Esophagus muscularis mucosa (tissue), 4 donors: ENCODE measurements at regions not wholly inside any gene's neighbourhood (a gene's known extent, or its start where the extent isn't known, plus 50 kb on each side); places are given as distances from the start of the nearest gene placed in this dataset.

Source experiments
- DNase-seq: peaks from one replicate; pipeline ENCODE4 v3.0.0-alpha.2; 2017; ENCODE audit errors: extremely low spot score
- H3K27ac ChIP-seq, 4 donors: fragments of 200-600 bp; sonication (generic); replicated peaks in 1 of 4; 1 replicate in 3 of 4; 2 replicates in 1 of 4; pipeline ENCODE4 v1.5.1; 2016 to 2019; ENCODE audit warnings: mild to moderate bottlenecking in 1 of 4
- H3K27me3 ChIP-seq, 4 donors: fragments of 200-600 bp; sonication (generic); one replicate each; pipeline versions ENCODE4 v1.5.1 to v1.6.0; 2016 to 2019
- H3K36me3 ChIP-seq, 4 donors: fragments of 200-600 bp; sonication (generic); one replicate each; pipeline ENCODE4 v1.5.1; 2016 to 2019
- H3K4me1 ChIP-seq, 4 donors: fragments of 200-600 bp; sonication (generic); one replicate each; pipeline ENCODE4 v1.5.1; 2016 to 2019
- H3K4me3 ChIP-seq, 4 donors: fragments of 200-600 bp; sonication (generic); 1 replicate in 2 of 4; 2 replicates in 2 of 4; pipeline ENCODE4 v1.5.1; 2016 to 2019; ENCODE audit warnings: mild to moderate bottlenecking in 4 of 4, moderate library complexity in 1 of 4
- H3K9me3 ChIP-seq, 4 donors: fragments of 200-600 bp; sonication (generic); 1 replicate in 3 of 4; 2 replicates in 1 of 4; pipeline ENCODE4 v1.5.1; 2016 to 2019
- EP300 ChIP-seq: sonication (generic); formaldehyde crosslinking; IDR thresholded peaks from one replicate; pipeline ENCODE4 v1.6.1; 2017; ENCODE audit warnings: antibody characterized with exemption
- POLR2A ChIP-seq: fragments of 450-650 bp; IDR thresholded peaks from one replicate; pipeline ENCODE4 v1.6.1; 2017; ENCODE audit warnings: antibody characterized with exemption, moderate library complexity, mild to moderate bottlenecking, low read depth
- POLR2AphosphoS5 ChIP-seq, 2 donors: sonication (generic); formaldehyde crosslinking; IDR thresholded peaks; one replicate each; pipeline ENCODE4 v1.6.1; 2017; ENCODE audit warnings: antibody characterized with exemption in 2 of 2
- WGBS: methylation state at CpG from one replicate; pipeline ENCODE4 v1.1.5; 2018; 5-methylcytosine and 5-hydroxymethylcytosine counted together
- intact Hi-C: fragments of 100-400 bp; cut with DNase I; formaldehyde crosslinking; loops from one replicate; pipeline ENCODE4 v1.15.1; 2023
- TF ChIP-seq, protein P1 (sequence below), 3 experiments: fragments of 200-600 bp in 2 of 3; fragments of 450-650 bp in 1 of 3; sonication (generic) in 2 of 3; IDR thresholded peaks; one replicate each; pipeline ENCODE4 v1.5.1; 2017 to 2019; ENCODE audit warnings: antibody characterized with exemption in 3 of 3, mild to moderate bottlenecking in 2 of 3, moderate library complexity in 1 of 3

- TF ChIP-seq POLR2A: no peak
- TF ChIP-seq, protein P1, sequence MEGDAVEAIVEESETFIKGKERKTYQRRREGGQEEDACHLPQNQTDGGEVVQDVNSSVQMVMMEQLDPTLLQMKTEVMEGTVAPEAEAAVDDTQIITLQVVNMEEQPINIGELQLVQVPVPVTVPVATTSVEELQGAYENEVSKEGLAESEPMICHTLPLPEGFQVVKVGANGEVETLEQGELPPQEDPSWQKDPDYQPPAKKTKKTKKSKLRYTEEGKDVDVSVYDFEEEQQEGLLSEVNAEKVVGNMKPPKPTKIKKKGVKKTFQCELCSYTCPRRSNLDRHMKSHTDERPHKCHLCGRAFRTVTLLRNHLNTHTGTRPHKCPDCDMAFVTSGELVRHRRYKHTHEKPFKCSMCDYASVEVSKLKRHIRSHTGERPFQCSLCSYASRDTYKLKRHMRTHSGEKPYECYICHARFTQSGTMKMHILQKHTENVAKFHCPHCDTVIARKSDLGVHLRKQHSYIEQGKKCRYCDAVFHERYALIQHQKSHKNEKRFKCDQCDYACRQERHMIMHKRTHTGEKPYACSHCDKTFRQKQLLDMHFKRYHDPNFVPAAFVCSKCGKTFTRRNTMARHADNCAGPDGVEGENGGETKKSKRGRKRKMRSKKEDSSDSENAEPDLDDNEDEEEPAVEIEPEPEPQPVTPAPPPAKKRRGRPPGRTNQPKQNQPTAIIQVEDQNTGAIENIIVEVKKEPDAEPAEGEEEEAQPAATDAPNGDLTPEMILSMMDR (IDR thresholded peaks at IDR 0.05): no peak
- no peak for TF ChIP-seq EP300
- TF ChIP-seq POLR2AphosphoS5 (IDR thresholded peaks at IDR 0.05): no peak
Observed at GRCh38 chrX:124240422-124240821, 92.0 kb upstream of the TEX13D start.

GRCh38 chrX:124242131-124242530 lies 90.3 kb upstream of the TEX13D start:
- Histone ChIP-seq H3K27ac (peak overlapping the region; percentile 72 to 81 (median 79)), H3K27me3 (no peaks in the 10 kb centered on the region), H3K36me3 (no peaks in the 10 kb centered on the region), H3K9me3 (no peaks in the 10 kb centered on the region), H3K4me1 (peaks cover 0 to 52% (median 25%) of the 10 kb centered on the region in 4 donors), H3K4me3 (no peak overlapping the region)
- no peak for DNase-seq
- no peak for TF ChIP-seq POLR2A
- TF ChIP-seq POLR2AphosphoS5 (IDR thresholded peaks at IDR 0.05): peak in 1 of 2 donors; percentile 26
- no peak for TF ChIP-seq EP300
- 48% methylated on average over 5 of the region's 5 CpGs for WGBS
- intact Hi-C loops: no loop called here

More at GRCh38 chrX:124240422-124240821, 92.0 kb upstream of the TEX13D start:
- Histone ChIP-seq H3K36me3 (no peaks in the 10 kb centered on the region), H3K9me3 (no peaks in the 10 kb centered on the region), H3K27me3 (no peaks in the 10 kb centered on the region), H3K4me1 (peaks cover 0 to 51% (median 25%) of the 10 kb centered on the region in 4 donors), H3K4me3 (no peak overlapping the region), H3K27ac (peak overlapping the region; percentile 72 to 81 (median 79))
- intact Hi-C loops: no loop called here
- no peak for DNase-seq

- no peaks in the 10 kb centered on the region for H3K9me3 ChIP-seq
- H3K27ac ChIP-seq: peak overlapping the region in 2 of 4 donors; percentile 20 to 61
- no peak overlapping the region for H3K4me3 ChIP-seq
- H3K36me3 ChIP-seq: no peaks in the 10 kb centered on the region
- 100% methylated on average over 1 of the region's 1 CpG for WGBS
- intact Hi-C loops: no loop called here
- peaks cover 0 to 17% (median 7%) of the 10 kb centered on the region in 4 donors for H3K4me1 ChIP-seq
- H3K27me3 ChIP-seq: no peaks in the 10 kb centered on the region
- no peak for TF ChIP-seq EP300
- TF ChIP-seq, protein P1 (IDR thresholded peaks at IDR 0.05): no peak
- TF ChIP-seq POLR2A: no peak
- TF ChIP-seq POLR2AphosphoS5 (IDR thresholded peaks at IDR 0.05): no peak
- DNase-seq: no peak
Observed at GRCh38 chrX:124249345-124249744, 83.1 kb upstream of the TEX13D start.

GRCh38 chrX:124250835-124251437 lies 81.5 kb upstream of the TEX13D start:
- TF ChIP-seq POLR2AphosphoS5 (IDR thresholded peaks at IDR 0.05): no peak
- TF ChIP-seq, protein P1 (IDR thresholded peaks at IDR 0.05): no peak
- TF ChIP-seq EP300: no peak
- TF ChIP-seq POLR2A: no peak
- DNase-seq: no peak
- no peak overlapping the region for H3K4me3 ChIP-seq
- no peaks in the 10 kb centered on the region for H3K27me3 ChIP-seq
- H3K9me3 ChIP-seq: no peaks in the 10 kb centered on the region
- H3K4me1 ChIP-seq: peaks cover 0 to 16% (median 8%) of the 10 kb centered on the region in 4 donors
- peak overlapping the region; percentile 23 to 61 (median 52) for H3K27ac ChIP-seq
- intact Hi-C loops: no loop called here
- H3K36me3 ChIP-seq: no peaks in the 10 kb centered on the region

DNA sequence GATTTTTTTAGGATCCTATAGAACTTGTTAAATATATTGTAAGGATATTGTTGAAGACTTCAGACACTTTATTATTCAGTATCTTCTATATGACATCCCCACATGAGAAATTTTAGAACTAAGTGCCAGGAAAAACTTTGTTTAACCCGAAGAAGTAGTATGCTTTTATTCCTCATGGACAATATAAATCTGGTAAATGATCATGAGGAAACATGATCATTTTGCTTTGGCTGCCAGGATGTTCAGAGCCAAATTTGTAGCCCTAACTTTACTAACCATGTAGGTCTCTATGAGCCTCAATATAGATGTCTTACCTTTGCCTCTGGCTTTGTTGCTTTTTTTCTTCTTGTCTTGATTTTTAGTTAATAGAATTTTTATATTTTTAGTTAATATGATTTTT lies 77.8 kb upstream of the TEX13D start:
- TF ChIP-seq EP300 (no peak), POLR2A (no peak), POLR2AphosphoS5 (IDR thresholded peaks at IDR 0.05) (no peak)
- TF ChIP-seq, protein P1 (IDR thresholded peaks at IDR 0.05): no peak
- intact Hi-C loops: no loop called here
- no peaks in the 10 kb centered on the region for H3K36me3 ChIP-seq
- no peaks in the 10 kb centered on the region for H3K9me3 ChIP-seq
- H3K27ac ChIP-seq: peak overlapping the region in 1 of 4 donors; percentile 68
- WGBS: 45% methylated on average over 1 of the region's 1 CpG
- H3K27me3 ChIP-seq: no peaks in the 10 kb centered on the region
- DNase-seq: no peak
- no peak overlapping the region for H3K4me3 ChIP-seq
- H3K4me1 ChIP-seq: peaks cover 0 to 44% (median 22%) of the 10 kb centered on the region in 4 donors
